ENCODE measurements at regions not wholly inside any gene's neighbourhood (a gene's known extent, or its start where the extent isn't known, plus 50 kb on each side); places are given as distances from the start of the nearest gene placed in this dataset.

DNA sequence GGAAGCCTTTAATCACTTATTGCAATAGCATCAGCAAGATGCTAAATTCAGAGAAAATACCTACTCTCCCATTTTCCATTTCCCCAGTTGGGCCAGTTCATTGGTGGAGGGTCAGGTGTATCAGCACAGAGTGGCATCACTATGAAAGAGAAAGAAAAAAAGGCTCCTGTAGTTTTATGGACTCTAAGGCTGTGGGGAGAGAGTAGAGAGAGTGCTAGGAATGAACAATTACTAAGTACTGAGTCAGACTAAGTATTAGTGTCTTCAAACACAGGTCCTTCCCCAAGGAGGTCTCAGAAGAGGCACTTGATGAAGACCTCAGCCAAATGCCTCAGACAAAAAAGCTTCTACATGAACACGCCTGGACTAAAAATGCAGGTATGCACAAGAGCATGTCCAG lies 1061.9 kb downstream of the FSTL5 start:
- no peak for DNase-seq
- H3K27ac ChIP-seq = no peak overlapping the region
- H3K27me3 ChIP-seq (ENCODE audit: insufficient read depth, low read depth, severe bottlenecking) = no peaks in the 10 kb centered on the region
- no peaks in the 10 kb centered on the region for H3K9me3 ChIP-seq (ENCODE audit: severe bottlenecking)
- H3K36me3 ChIP-seq = no peaks in the 10 kb centered on the region
- TF ChIP-seq, protein P1, sequence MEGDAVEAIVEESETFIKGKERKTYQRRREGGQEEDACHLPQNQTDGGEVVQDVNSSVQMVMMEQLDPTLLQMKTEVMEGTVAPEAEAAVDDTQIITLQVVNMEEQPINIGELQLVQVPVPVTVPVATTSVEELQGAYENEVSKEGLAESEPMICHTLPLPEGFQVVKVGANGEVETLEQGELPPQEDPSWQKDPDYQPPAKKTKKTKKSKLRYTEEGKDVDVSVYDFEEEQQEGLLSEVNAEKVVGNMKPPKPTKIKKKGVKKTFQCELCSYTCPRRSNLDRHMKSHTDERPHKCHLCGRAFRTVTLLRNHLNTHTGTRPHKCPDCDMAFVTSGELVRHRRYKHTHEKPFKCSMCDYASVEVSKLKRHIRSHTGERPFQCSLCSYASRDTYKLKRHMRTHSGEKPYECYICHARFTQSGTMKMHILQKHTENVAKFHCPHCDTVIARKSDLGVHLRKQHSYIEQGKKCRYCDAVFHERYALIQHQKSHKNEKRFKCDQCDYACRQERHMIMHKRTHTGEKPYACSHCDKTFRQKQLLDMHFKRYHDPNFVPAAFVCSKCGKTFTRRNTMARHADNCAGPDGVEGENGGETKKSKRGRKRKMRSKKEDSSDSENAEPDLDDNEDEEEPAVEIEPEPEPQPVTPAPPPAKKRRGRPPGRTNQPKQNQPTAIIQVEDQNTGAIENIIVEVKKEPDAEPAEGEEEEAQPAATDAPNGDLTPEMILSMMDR (IDR thresholded peaks at IDR 0.05; ENCODE audit: low read depth, low read length) = no peak
- H3K4me3 ChIP-seq (ENCODE audit: low read depth, low read length) = no peak overlapping the region

DNA sequence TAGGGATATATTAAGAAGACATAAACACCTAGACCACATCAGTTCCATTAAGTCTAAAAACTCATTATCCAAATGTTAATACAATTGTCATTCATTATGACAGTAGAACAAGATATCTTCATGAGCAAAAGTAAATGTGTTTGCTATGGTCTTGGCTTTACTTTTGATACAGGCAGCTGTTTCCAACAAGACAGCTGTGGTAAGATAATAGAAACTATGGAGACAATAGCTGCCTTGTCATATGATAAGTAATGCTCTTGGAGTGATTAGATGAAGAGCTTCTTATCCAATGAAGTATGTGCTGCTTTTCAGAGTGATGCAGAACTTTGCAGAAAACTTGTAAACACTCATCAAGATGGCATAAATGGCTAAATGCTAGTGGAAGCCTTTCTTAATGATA lies 1066.0 kb downstream of the FSTL5 start:
- DNase-seq = no peak
- no peak overlapping the region for H3K4me3 ChIP-seq (ENCODE audit: low read depth, low read length)
- TF ChIP-seq, protein P1 (IDR thresholded peaks at IDR 0.05; ENCODE audit: low read depth, low read length) = no peak
- H3K36me3 ChIP-seq = no peaks in the 10 kb centered on the region
- H3K27ac ChIP-seq = no peak overlapping the region
- H3K27me3 ChIP-seq (ENCODE audit: insufficient read depth, low read depth, severe bottlenecking) = no peaks in the 10 kb centered on the region
- no peaks in the 10 kb centered on the region for H3K9me3 ChIP-seq (ENCODE audit: severe bottlenecking)

DNA sequence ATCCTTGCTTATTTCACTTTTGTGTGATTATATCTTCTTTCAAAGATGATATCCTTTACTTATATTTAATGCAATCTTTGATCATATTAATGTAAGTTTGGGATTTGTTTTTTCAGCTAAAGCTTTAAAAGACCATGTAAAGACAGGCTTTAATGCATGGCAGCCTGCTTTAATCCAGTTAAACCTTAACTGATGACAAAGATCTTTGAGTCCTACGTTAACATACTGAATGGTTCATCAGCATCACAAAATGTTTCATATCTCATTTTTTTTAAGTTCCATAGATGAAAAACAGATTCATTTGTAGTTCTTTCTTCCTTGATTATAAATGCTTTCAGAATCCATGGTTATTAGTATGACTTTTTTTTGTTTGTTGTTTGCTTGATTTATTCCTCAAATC lies 1102.8 kb downstream of the FSTL5 start:
- DNase-seq = no peak
- Histone ChIP-seq H3K27ac (no peak overlapping the region), H3K4me3 (ENCODE audit: low read depth, low read length) (no peak overlapping the region), H3K27me3 (ENCODE audit: insufficient read depth, low read depth, severe bottlenecking) (no peaks in the 10 kb centered on the region), H3K36me3 (no peaks in the 10 kb centered on the region), H3K9me3 (ENCODE audit: severe bottlenecking) (no peaks in the 10 kb centered on the region)
- TF ChIP-seq, protein P1 (IDR thresholded peaks at IDR 0.05; ENCODE audit: low read depth, low read length) = no peak

All from WERI-Rb-1 (cell line).